ENCODE measurements at regions not wholly inside any gene's neighbourhood (a gene's known extent, or its start where the extent isn't known, plus 50 kb on each side); places are given as distances from the start of the nearest gene placed in this dataset.

GRCh38 chr6:156191895-156192294 is 585.3 kb upstream of the ARID1B start:
- TF ChIP-seq EZH2 (IDR thresholded peaks at IDR 0.05) (no peak), CTCF (IDR thresholded peaks at IDR 0.05) (no peak), EZH2phosphoT487 (IDR thresholded peaks at IDR 0.05) (no peak)

Data from neural progenitor cell (in vitro differentiated cells).